Right atrium auricular region (tissue), 2 donors: ENCODE measurements at regions not wholly inside any gene's neighbourhood (a gene's known extent, or its start where the extent isn't known, plus 50 kb on each side); places are given as distances from the start of the nearest gene placed in this dataset.
"Not testable (repeated sequence)": the region's sequence is repeated elsewhere in the genome, so short reads cannot be mapped to it uniquely, and the experiment has no call there.

ENCODE experiments used
- DNase-seq: peaks from one replicate; pipeline ENCODE4 v3.0.0-alpha.2; 2019; ENCODE audit warnings: low spot score
- H3K27ac ChIP-seq, 2 donors: fragments of 200-600 bp; sonication (generic); 1 replicate in 1 of 2; 2 replicates in 1 of 2; pipeline ENCODE4 v1.5.1; 2016 to 2019
- H3K27me3 ChIP-seq, 2 donors: fragments of 200-600 bp; sonication (generic); one replicate each; pipeline versions ENCODE4 v1.5.1 to v1.6.0; 2017 to 2019
- H3K36me3 ChIP-seq: fragments of 200-600 bp; sonication (generic); one replicate; pipeline ENCODE4 v1.5.1; 2016
- H3K4me1 ChIP-seq, 2 donors: fragments of 200-600 bp; sonication (generic); one replicate each; pipeline versions ENCODE4 v1.5.1 to v1.6.0; 2017 to 2019
- H3K4me3 ChIP-seq, 2 donors: fragments of 200-600 bp; sonication (generic); 1 replicate in 1 of 2; 2 replicates in 1 of 2; pipeline ENCODE4 v1.5.1; 2017 to 2019; ENCODE audit warnings: mild to moderate bottlenecking in 1 of 2, moderate library complexity in 1 of 2
- H3K9me3 ChIP-seq, 2 donors: fragments of 200-600 bp; sonication (generic); one replicate each; pipeline ENCODE4 v1.5.1; 2019
- TF ChIP-seq, protein P1 (sequence below), 2 donors: fragments of 200-600 bp; sonication (generic); IDR thresholded peaks; one replicate each; pipeline ENCODE4 v1.5.1; 2019; ENCODE audit warnings: antibody characterized with exemption in 2 of 2

DNA sequence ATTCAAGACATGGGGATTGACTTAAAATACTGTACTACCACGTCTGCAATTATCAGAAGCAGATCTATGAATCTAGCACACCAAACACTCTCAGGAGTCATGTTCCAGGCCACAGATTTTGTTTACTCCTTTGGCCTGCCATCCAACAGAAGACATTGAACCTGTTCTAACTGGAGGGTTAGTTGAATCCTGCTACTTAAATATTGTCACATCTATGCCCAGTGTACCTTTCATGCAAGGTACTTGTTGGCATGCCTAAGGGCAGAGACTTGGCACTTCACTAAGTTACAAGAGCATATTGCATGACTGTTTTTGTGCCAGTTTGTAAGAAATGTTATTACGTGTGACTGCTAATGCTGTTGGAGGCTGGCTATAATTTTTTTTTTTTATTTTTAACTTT is 126.9 kb upstream of the BCOR start:
- H3K27ac ChIP-seq: no peak overlapping the region
- TF ChIP-seq, protein P1, sequence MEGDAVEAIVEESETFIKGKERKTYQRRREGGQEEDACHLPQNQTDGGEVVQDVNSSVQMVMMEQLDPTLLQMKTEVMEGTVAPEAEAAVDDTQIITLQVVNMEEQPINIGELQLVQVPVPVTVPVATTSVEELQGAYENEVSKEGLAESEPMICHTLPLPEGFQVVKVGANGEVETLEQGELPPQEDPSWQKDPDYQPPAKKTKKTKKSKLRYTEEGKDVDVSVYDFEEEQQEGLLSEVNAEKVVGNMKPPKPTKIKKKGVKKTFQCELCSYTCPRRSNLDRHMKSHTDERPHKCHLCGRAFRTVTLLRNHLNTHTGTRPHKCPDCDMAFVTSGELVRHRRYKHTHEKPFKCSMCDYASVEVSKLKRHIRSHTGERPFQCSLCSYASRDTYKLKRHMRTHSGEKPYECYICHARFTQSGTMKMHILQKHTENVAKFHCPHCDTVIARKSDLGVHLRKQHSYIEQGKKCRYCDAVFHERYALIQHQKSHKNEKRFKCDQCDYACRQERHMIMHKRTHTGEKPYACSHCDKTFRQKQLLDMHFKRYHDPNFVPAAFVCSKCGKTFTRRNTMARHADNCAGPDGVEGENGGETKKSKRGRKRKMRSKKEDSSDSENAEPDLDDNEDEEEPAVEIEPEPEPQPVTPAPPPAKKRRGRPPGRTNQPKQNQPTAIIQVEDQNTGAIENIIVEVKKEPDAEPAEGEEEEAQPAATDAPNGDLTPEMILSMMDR (IDR thresholded peaks at IDR 0.05): no peak
- H3K36me3 ChIP-seq: no peaks in the 10 kb centered on the region
- no peak for DNase-seq
- no peak overlapping the region for H3K4me3 ChIP-seq
- peaks cover 5 to 25% of the 10 kb centered on the region in 2 donors for H3K9me3 ChIP-seq
- no peaks in the 10 kb centered on the region for H3K4me1 ChIP-seq
- H3K27me3 ChIP-seq: no peaks in the 10 kb centered on the region

DNA sequence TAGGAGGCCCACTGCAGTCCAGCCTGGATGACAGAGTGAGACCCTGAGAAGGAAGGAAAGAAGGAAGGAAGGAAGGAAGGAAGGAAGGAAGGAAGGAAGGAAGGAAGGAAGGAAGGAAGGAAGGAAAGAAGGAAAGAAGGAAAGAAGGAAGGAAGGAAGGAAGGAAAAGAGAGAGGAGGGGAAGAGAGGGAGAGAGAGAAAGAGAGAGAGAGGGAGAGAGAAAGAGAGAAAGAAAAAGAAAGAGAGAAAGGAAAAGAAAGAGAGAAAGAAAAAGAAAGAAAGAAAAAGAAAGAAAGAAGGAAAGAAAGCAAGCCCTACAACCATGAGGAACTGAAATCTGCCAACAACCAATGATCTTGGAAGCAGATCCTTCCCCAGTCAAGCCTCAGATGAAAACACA is 124.9 kb upstream of the BCOR start:
- not testable (repeated sequence) for H3K4me3 ChIP-seq, H3K27me3 ChIP-seq, DNase-seq, H3K36me3 ChIP-seq, H3K4me1 ChIP-seq, H3K27ac ChIP-seq
- peaks cover 5 to 25% of the 10 kb centered on the region in 2 donors for H3K9me3 ChIP-seq

DNA sequence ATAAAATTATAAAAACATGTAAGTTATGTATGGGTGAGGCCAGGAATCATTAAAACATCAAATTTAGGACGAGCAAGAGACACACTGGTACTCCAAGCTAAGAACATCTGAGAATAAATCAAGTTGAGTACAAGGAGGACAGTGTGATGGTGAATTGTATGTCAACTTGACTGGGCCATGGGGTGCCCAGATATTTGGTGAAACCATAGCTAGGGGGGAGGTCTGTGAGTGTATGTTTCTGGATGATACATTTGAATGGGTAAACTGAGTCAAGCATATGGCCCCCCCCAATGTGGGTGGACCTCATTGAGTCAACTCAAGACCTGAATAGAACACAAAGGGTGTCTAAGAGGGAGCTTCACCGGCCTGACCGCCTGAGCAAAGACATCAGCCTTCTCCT is 115.3 kb upstream of the BCOR start:
- Histone ChIP-seq H3K4me3 (no peak overlapping the region), H3K27me3 (no peaks in the 10 kb centered on the region), H3K36me3 (no peaks in the 10 kb centered on the region), H3K4me1 (no peaks in the 10 kb centered on the region), H3K27ac (no peak overlapping the region), H3K9me3 (peaks cover 0 to 6% of the 10 kb centered on the region in 2 donors)
- DNase-seq: no peak
- TF ChIP-seq, protein P1 (IDR thresholded peaks at IDR 0.05): no peak

DNA sequence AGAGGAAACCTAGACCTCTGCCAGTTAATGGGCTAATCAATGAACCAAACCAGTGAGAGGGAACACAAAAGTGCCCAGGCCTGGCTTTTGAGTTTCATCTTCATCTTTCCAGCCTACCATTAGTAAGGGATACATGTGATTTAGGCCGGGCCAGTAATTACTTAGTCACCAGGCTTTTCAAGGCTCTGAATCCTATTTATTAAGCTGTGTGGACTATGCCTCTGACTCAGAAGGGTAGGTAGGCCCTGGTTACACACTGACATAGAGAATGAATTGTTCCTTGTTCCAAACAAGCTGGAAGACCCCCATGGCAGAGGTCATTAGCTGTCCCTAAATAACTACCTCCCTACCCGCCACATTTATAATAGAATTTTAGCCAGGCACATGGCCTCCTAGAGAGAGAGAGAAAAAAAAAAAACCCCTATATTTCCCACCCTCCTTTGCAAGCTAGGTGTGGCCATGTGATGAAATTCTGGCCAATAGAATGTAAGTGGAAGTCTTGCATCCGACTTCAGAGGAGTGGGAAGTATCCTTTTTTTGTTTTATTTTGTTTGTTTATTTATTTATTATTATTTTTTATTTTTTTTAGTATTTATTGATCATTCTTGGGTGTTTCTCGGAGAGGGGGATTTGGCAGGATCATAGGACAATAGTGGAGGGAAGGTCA is 112.3 kb upstream of the BCOR start:
- Histone ChIP-seq H3K9me3 (peaks cover 0 to 6% of the 10 kb centered on the region in 2 donors), H3K27ac (no peak overlapping the region), H3K36me3 (no peaks in the 10 kb centered on the region), H3K4me1 (no peaks in the 10 kb centered on the region), H3K27me3 (no peaks in the 10 kb centered on the region), H3K4me3 (no peak overlapping the region)
- DNase-seq: no peak
- TF ChIP-seq, protein P1 (IDR thresholded peaks at IDR 0.05): no peak

DNA sequence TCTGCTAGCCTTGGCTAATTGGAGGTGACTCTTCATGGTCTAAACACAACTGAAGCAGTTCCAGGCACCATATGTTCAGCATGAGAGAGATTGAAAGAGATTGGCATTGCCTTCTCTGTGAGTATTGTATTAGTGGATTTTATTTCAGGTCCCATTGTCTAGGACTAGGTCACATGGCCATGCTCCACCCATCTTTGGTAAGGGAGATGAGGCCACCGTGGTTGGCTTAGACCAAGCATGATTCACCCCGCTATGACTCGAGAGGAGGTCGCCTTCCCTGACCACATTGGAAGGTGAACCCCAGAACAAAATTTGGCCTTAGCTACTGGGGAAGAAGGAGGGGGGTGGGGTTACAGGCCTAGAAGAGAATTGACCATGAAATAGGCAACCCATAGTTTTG is 109.9 kb upstream of the BCOR start:
- H3K36me3 ChIP-seq: no peaks in the 10 kb centered on the region
- no peaks in the 10 kb centered on the region for H3K9me3 ChIP-seq
- DNase-seq: no peak
- H3K4me3 ChIP-seq: no peak overlapping the region
- TF ChIP-seq, protein P1 (IDR thresholded peaks at IDR 0.05): no peak
- no peaks in the 10 kb centered on the region for H3K27me3 ChIP-seq
- no peaks in the 10 kb centered on the region for H3K4me1 ChIP-seq
- H3K27ac ChIP-seq: no peak overlapping the region

DNA sequence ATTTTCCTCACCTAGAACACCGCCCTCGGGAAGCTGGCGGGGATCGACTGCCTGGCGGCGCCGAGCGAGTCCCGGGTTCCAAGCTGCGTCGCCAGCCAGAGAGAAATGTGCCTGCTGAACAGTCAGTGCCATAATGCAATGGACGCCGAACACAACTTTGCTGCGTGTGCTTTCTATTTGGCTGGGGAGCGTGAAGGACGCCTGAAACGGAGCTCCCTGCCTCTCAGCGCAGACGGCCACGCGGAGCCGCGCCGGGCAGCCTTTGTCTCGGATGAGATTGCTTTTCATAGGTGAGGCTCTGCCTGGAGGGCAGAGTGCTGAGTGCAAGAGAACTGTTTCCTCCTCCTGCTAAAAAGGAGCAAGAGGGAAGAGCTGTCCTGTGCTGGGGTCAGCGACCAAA is 107.7 kb upstream of the BCOR start:
- no peaks in the 10 kb centered on the region for H3K4me1 ChIP-seq
- no peak for DNase-seq
- TF ChIP-seq, protein P1 (IDR thresholded peaks at IDR 0.05): no peak
- no peaks in the 10 kb centered on the region for H3K9me3 ChIP-seq
- no peak overlapping the region for H3K4me3 ChIP-seq
- no peaks in the 10 kb centered on the region for H3K36me3 ChIP-seq
- no peak overlapping the region for H3K27ac ChIP-seq
- H3K27me3 ChIP-seq: no peaks in the 10 kb centered on the region
